ENCODE measurements at regions not wholly inside any gene's neighbourhood (a gene's known extent, or its start where the extent isn't known, plus 50 kb on each side); places are given as distances from the start of the nearest gene placed in this dataset.

DNA sequence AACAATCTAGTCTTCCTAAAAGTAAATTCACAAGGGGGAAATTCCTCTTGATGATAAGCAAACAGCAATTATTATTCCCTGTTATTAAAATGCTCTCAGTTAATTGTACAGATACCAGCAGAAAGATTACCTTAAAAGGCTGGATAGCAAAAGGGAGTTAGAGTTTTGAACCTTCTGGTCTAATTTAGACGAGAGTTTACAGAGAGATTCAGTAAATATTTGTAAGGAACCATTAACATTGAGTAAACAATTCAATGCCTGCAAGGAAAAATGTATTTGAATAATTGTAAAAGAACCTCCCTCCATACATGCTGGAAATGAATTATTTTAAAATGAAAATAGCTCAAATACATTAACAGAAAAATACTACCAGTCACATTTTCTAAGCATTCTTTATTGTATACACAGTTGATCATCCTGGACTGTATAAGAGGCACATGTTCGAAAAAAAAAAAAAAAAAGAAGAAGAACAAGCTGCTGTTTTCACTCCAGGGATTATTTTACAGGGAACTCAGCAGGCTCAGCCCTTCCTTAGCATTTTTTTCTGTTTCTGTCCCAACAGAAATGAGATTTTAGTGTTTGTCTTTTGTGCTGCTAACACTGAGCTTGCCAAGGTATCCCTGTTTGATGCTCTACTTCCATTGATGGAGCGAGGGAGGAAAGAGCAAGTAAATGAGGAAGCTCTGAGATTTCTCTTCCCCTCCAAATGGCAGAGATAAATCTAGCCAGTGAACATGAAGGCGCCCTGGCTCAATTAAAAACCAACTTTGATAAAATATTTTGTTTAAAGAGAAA, 141.1 kb downstream of the ENC1 start:
- DNase-seq (ENCODE audit: low spot score) = no peak
- TF ChIP-seq, protein P1, sequence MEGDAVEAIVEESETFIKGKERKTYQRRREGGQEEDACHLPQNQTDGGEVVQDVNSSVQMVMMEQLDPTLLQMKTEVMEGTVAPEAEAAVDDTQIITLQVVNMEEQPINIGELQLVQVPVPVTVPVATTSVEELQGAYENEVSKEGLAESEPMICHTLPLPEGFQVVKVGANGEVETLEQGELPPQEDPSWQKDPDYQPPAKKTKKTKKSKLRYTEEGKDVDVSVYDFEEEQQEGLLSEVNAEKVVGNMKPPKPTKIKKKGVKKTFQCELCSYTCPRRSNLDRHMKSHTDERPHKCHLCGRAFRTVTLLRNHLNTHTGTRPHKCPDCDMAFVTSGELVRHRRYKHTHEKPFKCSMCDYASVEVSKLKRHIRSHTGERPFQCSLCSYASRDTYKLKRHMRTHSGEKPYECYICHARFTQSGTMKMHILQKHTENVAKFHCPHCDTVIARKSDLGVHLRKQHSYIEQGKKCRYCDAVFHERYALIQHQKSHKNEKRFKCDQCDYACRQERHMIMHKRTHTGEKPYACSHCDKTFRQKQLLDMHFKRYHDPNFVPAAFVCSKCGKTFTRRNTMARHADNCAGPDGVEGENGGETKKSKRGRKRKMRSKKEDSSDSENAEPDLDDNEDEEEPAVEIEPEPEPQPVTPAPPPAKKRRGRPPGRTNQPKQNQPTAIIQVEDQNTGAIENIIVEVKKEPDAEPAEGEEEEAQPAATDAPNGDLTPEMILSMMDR (IDR thresholded peaks at IDR 0.05; ENCODE audit: extremely low read depth, missing control alignments) = no peak

DNA sequence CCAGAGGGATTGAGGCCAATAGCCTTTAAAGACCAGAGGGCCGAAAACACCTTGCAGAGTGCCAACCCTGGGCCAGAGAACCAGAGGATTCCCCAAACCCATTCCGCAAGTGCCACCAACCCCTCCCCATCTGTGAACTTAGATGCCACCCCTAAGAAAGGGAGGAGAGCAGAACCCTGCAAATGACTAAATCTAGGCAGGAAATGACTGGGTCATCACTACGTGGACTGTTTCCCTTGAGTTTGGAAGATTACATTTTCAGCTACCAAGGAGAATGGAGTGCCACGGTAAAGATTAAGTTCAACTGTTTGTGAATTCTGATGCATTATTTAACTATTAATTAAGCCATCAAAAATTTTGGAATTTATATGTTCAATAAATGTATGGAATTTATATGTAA, 142.8 kb downstream of the ENC1 start:
- no peak for DNase-seq (ENCODE audit: low spot score)
- TF ChIP-seq, protein P1 (IDR thresholded peaks at IDR 0.05; ENCODE audit: extremely low read depth, missing control alignments) = no peak

DNA sequence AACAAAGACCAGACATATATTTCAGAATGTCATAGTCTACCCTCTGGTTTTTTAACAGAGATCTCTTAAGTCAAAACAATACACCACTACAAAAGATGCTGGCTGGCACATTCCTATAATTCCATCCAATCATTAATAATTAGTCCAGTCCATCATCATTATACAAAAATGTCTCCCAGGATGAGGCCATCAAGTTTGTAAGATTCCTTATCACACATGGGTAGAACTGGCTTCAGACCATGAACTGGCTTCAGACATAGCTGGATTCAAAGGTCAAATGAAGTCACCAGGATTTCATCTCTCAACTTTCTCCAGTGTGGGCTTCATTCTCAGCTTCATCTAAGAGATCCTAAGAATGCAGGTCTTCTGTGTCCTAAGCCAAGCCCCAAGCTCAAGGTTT, 147.1 kb downstream of the ENC1 start:
- no peak for DNase-seq (ENCODE audit: low spot score)
- TF ChIP-seq, protein P1 (IDR thresholded peaks at IDR 0.05; ENCODE audit: extremely low read depth, missing control alignments) = no peak

DNA sequence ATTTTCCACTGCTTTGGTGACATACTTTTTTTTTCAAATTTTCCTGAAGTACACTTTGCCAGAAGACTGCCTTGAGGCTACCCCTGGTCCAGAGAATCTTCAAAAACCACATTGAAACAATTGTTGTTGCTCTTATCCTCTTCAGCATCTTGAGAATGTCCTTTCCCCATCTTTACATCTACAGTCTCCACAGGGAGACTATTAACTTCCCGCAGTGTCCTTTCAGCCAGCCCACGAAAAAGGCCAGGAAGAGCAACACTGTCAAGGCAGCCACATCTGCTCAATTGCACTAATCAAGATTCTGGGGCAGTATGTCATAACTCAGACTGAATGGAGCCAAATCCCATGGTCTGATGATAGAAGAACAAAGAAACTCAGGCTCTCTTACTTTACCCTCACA, 148.3 kb downstream of the ENC1 start:
- TF ChIP-seq, protein P1 (IDR thresholded peaks at IDR 0.05; ENCODE audit: extremely low read depth, missing control alignments) = no peak
- no peak for DNase-seq (ENCODE audit: low spot score)

DNA sequence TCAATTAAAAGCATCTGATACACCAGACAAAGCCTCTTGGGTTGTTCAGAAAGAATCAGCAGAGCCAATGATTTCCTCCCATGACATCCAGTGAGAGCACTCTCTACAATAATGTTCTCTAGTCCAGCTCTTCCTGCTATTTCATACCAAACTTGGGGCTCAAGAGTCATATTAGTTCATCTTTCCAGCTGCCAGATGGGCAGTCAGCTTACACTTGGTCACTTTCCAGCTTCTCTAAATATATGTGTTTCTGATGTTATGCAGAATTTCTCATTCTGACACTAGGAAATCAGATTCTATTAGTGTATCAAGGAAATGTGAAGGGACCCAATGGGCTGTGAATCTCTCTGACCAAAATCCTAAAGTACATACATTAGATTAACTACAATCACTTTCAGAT, 148.9 kb downstream of the ENC1 start:
- no peak for DNase-seq (ENCODE audit: low spot score)
- TF ChIP-seq, protein P1 (IDR thresholded peaks at IDR 0.05; ENCODE audit: extremely low read depth, missing control alignments) = no peak

DNA sequence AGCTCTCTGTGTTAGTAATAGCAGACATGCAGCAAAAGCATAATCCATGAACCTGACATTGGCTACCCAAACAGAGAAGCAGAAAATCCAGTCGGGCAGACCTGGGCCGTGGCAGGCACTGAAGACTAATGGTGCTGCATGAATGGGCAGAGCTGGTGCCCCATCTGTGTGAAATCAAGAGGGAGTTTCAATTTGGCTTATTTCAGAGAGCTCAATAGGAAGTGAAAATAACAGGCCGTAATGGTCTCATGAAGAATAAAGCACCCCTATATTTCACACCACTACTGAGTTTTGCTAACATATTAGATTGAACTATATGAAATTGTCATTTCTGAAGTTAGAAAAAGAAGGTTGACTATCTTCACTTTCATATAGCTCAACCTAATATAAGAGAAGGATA, 149.7 kb downstream of the ENC1 start:
- TF ChIP-seq, protein P1 (IDR thresholded peaks at IDR 0.05; ENCODE audit: extremely low read depth, missing control alignments) = no peak
- DNase-seq (ENCODE audit: low spot score) = peak; percentile 45

DNA sequence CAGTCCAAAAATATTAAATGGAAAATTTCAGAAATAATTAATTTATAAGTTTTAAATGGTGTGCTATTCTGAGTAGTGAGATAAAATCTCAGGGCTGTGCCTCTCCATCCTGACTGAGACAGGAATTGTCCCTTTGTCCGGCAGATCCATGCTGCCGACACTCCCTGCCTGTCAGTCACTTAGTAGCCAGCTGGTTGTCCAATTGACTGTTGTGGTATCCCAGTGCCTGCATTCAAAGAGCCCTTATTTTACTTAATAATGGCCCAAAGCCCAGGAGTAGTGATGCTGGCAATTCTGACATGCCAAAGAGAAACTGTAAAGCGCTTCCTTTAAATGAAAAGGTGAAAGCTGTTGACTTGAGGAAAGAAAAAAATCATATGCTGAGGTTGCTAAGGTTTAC, 157.5 kb downstream of the ENC1 start:
- TF ChIP-seq, protein P1 (IDR thresholded peaks at IDR 0.05; ENCODE audit: extremely low read depth, missing control alignments) = no peak
- no peak for DNase-seq (ENCODE audit: low spot score)

Data from GM20000 (cell line).